Activated B cell treated with CpG ODN at 0.5 μM for 24 hours (primary cell): ENCODE measurements at regions not wholly inside any gene's neighbourhood (a gene's known extent, or its start where the extent isn't known, plus 50 kb on each side); places are given as distances from the start of the nearest gene placed in this dataset.

Experiments
- ATAC-seq: fragments of 200-7000 bp; cut with Tn5 transposase; one replicate; pipeline ENCODE4 v1.10.0; 2021; ENCODE audit warnings: low read depth, mild to moderate bottlenecking, moderate library complexity
- CTCF ChIA-PET: fragments of 350-600 bp; sonication (Branson Sonifier 250); formaldehyde crosslinking; loops from one replicate; lab custom pipeline; 2021; ENCODE audit warnings: antibody characterized with exemption; lab: Charles Lee
- POLR2A ChIA-PET: fragments of 350-600 bp; sonication (Branson Sonifier 250); formaldehyde crosslinking; loops from one replicate; lab custom pipeline; 2021; ENCODE audit warnings: antibody characterized with exemption; lab: Charles Lee
- DNase-seq: peaks from one replicate; pipeline ENCODE4 v3.0.0; 2022
- H3K27ac Mint-ChIP-seq: one replicate; pipeline ENCODE4 v1.8.0; 2020; ENCODE audit warnings: mixed read lengths
- H3K27me3 Mint-ChIP-seq: one replicate; pipeline ENCODE4 v1.8.0; 2021; ENCODE audit warnings: mixed read lengths
- H3K36me3 Mint-ChIP-seq: one replicate; pipeline ENCODE4 v1.8.0; 2021; ENCODE audit warnings: low read depth, mixed read lengths
- H3K4me1 Mint-ChIP-seq: one replicate; pipeline ENCODE4 v1.8.0; 2021; ENCODE audit warnings: mixed read lengths
- H3K4me3 Mint-ChIP-seq: one replicate; pipeline ENCODE4 v1.8.0; 2020; ENCODE audit warnings: mild to moderate bottlenecking, mixed read lengths
- H3K9me3 Mint-ChIP-seq: one replicate; pipeline ENCODE4 v1.8.0; 2020; ENCODE audit warnings: mixed read lengths
- intact Hi-C: fragments of 100-400 bp; cut with micrococcal nuclease; formaldehyde crosslinking; loops from one replicate; pipeline ENCODE4 v1.15.1; 2024
- TF ChIP-seq, protein P1 (sequence below): fragments of 200-600 bp; IDR thresholded peaks from one replicate; pipeline ENCODE4 v1.8.0; 2022; ENCODE audit warnings: antibody characterized with exemption, mild to moderate bottlenecking

DNA sequence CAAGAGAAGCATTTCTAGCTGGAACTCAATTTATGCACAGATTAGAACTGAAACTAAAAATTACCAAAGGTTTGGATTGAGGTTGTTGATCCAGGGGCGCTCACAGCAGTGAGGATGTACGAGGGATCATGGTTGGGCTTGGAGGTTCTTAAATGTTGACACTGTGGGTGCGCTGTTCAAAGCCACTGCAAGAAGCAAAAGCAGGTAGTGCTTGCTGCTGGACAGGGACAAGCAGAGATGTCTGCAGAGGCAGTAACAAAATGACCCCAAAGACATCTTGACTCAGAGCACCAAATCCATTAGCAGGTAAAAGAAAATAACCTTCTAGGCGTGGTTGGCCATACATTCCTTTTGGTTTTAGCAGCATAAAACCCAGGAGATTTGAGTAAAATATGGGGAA is 468.4 kb downstream of the ZSWIM6 start:
- ChIA-PET POLR2A (no interaction called here), CTCF (no interaction called here)
- DNase-seq, result no peak
- Mint-ChIP-seq H3K27me3 (no peaks in the 10 kb centered on the region), H3K9me3 (no peaks in the 10 kb centered on the region), H3K4me3 (no peak overlapping the region), H3K27ac (no peak overlapping the region), H3K4me1 (no peaks in the 10 kb centered on the region), H3K36me3 (no peaks in the 10 kb centered on the region)
- no peak for ATAC-seq
- TF ChIP-seq, protein P1, sequence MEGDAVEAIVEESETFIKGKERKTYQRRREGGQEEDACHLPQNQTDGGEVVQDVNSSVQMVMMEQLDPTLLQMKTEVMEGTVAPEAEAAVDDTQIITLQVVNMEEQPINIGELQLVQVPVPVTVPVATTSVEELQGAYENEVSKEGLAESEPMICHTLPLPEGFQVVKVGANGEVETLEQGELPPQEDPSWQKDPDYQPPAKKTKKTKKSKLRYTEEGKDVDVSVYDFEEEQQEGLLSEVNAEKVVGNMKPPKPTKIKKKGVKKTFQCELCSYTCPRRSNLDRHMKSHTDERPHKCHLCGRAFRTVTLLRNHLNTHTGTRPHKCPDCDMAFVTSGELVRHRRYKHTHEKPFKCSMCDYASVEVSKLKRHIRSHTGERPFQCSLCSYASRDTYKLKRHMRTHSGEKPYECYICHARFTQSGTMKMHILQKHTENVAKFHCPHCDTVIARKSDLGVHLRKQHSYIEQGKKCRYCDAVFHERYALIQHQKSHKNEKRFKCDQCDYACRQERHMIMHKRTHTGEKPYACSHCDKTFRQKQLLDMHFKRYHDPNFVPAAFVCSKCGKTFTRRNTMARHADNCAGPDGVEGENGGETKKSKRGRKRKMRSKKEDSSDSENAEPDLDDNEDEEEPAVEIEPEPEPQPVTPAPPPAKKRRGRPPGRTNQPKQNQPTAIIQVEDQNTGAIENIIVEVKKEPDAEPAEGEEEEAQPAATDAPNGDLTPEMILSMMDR, result no peak
- intact Hi-C loops, result no loop called here

DNA sequence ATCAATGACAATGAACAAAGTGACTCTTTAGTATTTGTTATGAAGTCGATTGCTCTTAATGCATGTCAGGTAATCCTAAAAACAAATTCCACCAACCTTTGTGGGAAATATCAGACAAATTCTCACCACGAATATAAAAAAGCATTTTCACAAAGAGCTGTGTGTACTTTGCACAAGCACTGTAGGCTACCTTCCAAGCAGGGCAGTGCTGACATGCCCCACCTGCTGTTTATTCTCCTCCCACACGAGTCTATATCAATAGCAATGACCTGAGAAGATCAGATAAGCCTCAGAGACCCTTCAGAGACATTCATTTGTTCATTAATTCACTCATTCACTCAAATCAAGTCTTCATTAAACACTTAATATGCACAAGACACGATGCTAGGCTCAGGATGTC is 469.1 kb downstream of the ZSWIM6 start:
- POLR2A ChIA-PET, result no interaction called here
- Mint-ChIP-seq H3K4me3 (no peak overlapping the region), H3K27ac (no peak overlapping the region), H3K36me3 (no peaks in the 10 kb centered on the region), H3K27me3 (no peaks in the 10 kb centered on the region), H3K4me1 (no peaks in the 10 kb centered on the region), H3K9me3 (no peaks in the 10 kb centered on the region)
- no peak for ATAC-seq
- no peak for DNase-seq
- CTCF ChIA-PET, result no interaction called here
- TF ChIP-seq, protein P1, result no peak
- intact Hi-C loops, result no loop called here

DNA sequence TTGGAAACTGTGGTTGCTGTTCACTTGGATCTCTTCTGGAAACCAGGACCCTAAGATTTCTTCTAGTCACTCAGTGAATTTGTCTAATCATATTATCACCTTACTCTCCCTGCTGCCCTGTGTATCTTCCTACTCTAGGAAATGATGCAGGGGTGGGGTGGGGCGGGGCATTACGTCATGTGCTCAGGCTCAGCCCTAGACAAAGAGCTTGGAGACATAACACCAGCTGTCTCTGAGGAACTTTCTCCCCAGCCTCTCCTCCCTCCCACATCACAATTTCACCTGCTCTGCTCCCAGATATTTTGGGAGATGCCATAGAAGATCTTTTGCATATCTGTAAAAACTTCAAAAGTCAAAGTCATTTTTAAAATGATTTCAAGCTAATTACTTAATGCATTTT is 470.4 kb downstream of the ZSWIM6 start:
- TF ChIP-seq, protein P1, result no peak
- POLR2A ChIA-PET, result no interaction called here
- no peak overlapping the region for H3K4me3 Mint-ChIP-seq
- ATAC-seq, result no peak
- H3K27me3 Mint-ChIP-seq, result no peaks in the 10 kb centered on the region
- CTCF ChIA-PET, result no interaction called here
- H3K27ac Mint-ChIP-seq, result no peak overlapping the region
- H3K9me3 Mint-ChIP-seq, result no peaks in the 10 kb centered on the region
- H3K4me1 Mint-ChIP-seq, result no peaks in the 10 kb centered on the region
- no peak for DNase-seq
- intact Hi-C loops, result no loop called here
- no peaks in the 10 kb centered on the region for H3K36me3 Mint-ChIP-seq

DNA sequence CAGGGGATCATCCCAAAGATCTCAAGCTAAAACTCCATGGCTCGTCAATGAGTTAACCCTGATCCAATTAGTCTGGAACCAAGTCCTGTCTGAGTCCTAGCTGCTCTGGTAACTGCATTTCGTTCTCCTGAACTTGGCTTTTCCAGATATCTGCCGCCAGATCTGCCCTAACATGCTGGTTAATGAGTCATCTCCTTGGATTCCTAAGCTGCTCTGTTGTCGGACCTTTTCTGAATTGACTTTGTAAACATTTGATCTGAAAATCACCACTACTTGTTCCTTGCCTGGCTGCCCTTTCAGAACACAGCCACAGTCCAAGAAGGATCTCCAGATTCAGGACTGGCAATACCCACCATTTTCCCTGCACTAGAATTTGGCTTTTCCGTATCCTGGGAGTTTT is 473.0 kb downstream of the ZSWIM6 start:
- Mint-ChIP-seq H3K36me3 (no peaks in the 10 kb centered on the region), H3K9me3 (no peaks in the 10 kb centered on the region), H3K4me3 (no peak overlapping the region), H3K27ac (no peak overlapping the region), H3K27me3 (no peaks in the 10 kb centered on the region), H3K4me1 (no peaks in the 10 kb centered on the region)
- no peak for DNase-seq
- TF ChIP-seq, protein P1, result no peak
- ChIA-PET CTCF (no interaction called here), POLR2A (no interaction called here)
- ATAC-seq, result no peak
- intact Hi-C loops, result no loop called here

DNA sequence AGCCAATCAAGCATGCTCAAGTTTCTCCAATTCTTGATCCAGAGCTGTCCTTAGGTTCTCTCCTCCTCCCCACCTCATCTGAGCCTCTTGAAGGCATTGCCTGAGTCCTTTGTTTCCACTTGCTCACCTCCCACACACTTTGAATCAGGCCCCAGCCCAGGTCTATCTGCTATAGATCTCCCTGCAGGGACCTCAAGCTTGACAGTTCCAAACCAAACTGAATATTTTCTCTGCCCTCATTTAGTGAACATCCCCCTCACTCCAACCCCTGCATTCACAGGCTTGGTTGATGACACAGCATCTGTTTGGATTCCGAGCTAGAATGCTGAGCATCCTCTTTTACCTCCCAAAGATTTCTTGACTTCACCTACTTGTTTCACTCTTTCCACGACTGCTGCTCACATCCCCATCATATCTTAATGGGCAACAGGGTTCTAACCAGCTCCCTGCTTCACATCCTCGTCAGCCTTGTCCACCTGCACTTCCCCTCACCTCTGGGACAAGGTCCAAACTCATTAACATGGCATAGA is 474.5 kb downstream of the ZSWIM6 start:
- POLR2A ChIA-PET, result no interaction called here
- TF ChIP-seq, protein P1, result no peak
- H3K4me1 Mint-ChIP-seq, result no peaks in the 10 kb centered on the region
- CTCF ChIA-PET, result no interaction called here
- DNase-seq (no peak), ATAC-seq (no peak)
- H3K27me3 Mint-ChIP-seq, result peaks cover 2% of the 10 kb centered on the region
- H3K36me3 Mint-ChIP-seq, result no peaks in the 10 kb centered on the region
- intact Hi-C loops, result no loop called here
- H3K27ac Mint-ChIP-seq, result no peak overlapping the region
- H3K4me3 Mint-ChIP-seq, result no peak overlapping the region
- no peaks in the 10 kb centered on the region for H3K9me3 Mint-ChIP-seq
